ENCODE measurements at regions not wholly inside any gene's neighbourhood (a gene's known extent, or its start where the extent isn't known, plus 50 kb on each side); places are given as distances from the start of the nearest gene placed in this dataset.
"Not testable (repeated sequence)": the region's sequence is repeated elsewhere in the genome, so short reads cannot be mapped to it uniquely, and the experiment has no call there.

DNA sequence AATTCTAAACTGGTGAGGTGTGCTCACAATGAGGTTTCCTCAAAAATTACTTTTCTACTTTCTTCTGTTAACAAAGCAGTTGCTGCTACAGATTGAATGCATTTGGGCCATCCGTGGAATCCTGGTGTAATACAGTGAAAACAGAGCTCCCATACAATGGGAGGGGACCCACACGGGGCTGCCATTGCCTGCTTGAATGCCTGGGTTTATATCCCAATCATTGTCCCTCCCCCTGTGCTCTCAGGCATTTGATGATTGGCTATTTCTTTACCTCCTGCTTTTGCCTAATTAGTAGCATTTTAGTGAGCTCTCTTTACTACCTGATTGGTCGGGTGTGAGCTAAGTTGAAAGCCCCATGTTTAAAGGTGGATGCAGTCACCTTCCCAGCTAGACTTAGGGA, 52.9 kb upstream of the CSF1 start:
- intact Hi-C loops (cut with DNase I): loop anchor here (5.0 kb wide), 1 partner anchor 55 kb away; the partner anchor contains the start of gene CSF1
- DNase-seq (ENCODE audit: missing footprints); ATAC-seq: not testable (repeated sequence)

DNA sequence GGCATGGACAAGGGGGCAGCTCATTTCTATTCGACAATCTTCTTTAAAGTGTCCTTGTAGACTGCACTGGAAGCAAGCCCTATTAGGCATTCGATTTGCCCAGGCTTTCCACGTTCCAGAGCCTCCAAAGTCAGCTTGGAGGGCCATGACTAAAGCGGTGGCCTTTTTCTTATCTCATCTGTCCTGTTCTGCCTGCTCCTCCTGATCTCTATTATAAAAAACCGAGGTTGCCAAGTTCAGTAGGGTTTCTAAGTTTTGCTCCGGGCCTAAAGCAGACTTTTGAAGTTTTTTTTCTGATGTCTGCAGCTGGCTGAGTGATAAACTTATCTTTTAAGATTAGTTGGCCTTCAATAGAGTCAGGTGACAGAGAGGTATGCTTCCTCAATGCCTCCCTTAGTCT, 54.7 kb upstream of the CSF1 start:
- not testable (repeated sequence) for DNase-seq (ENCODE audit: missing footprints); ATAC-seq
- intact Hi-C loops (cut with DNase I): loop anchor here (5.0 kb wide), 1 partner anchor 56 kb away; the partner anchor contains the start of gene CSF1

DNA sequence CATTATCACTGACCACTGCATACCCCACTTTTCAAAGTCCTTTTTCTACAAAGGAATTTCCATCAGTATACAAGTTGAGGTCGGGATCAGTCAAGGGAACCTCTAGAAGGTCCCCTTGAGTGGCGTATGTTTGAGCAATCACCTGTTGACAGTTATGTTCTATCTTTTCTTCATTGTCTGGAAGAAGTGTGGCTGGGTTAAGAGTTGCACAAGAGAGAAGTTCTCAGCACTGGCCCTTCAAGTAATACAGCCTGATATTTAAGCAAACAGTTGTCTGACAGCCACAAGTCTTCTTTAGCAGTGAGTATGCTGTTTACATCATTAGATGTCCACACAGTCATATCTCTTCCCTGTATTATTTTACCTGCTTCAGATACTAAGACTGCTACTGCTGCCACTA, 56.7 kb upstream of the CSF1 start:
- intact Hi-C loops (cut with DNase I); DNase-seq (ENCODE audit: missing footprints); ATAC-seq: not testable (repeated sequence)

DNA sequence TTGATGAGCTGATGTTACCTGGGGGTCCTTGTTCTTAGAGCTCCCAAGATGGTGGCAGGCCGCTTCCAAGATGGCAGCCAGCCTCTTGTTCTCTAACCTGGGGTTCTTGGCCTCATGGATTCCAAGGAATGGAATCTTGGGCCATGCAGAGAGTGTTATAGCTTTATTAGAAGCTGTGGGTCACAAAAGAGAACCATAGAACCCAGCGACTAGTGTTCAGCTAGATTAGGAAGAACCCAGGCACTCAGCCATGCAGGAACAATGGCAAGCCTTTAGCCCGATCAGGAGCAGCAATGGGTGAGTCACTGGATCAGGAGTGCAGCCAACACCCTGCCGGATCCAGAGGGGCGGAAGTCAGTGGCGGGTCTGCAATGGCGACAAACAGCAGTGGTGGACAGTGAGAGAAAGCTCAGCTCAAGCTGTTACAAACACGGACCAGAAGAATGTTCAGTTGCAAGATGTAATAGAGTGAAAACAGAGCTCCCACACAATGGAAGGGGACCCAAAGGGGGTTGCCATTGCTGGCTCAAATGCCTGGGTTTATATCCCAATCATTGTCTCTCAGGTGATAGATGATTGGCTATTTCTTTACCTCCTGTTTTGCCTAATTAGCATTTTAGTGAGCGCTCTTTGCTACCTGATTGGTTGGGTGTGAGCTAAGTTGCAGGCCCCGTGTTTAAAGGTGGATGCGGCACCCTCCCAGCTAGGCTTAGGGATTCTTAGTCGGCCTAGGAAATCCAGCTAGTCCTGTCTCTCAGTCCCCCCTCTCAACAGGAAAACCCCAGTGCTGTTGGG, 58.2 kb upstream of the CSF1 start:
- ATAC-seq: peak; percentile 84
- DNase-seq (ENCODE audit: missing footprints): peak; percentile 78
- intact Hi-C loops (cut with DNase I): not testable (repeated sequence)

DNA sequence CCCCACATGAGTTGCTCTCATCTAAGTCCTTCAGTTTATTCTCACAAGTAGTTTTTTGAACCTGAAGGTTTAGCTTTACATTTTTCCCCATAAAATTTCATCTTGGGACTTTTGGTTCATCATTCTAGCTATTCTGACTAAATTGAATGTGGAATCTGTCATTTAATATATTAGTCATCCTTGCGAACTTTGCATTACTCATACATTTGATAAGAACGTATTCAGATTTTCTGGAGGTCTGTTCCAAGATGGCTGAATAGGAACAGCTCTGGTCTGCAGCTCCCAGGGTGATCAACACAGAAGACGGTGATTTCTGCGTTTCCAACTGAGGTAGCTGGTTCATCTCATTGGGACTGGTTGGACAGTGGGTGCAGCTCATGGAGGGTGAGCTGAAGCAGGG, 59.8 kb upstream of the CSF1 start:
- DNase-seq (ENCODE audit: missing footprints): no peak
- intact Hi-C loops (cut with DNase I): no loop called here
- no peak for ATAC-seq

DNA sequence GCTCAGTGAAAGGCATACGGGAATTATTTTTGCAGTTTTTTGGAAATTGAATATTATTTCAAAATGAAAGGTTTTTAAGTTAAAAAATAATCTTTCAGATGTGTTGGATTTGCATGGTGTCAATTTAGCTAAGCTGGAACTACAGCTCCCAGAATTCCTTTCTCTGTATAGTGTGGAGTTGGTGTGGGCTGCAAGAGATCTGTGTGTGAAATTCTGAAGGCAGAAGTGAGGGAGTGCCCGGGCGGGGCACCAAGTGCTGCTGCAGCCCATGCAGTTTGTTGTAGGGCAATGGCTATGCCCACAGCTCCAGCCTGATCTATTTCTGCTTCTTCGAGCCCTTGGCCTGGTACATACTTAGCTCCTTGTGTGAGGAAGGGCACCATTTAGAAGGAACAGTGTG, 60.5 kb upstream of the CSF1 start:
- DNase-seq (ENCODE audit: missing footprints): no peak
- intact Hi-C loops (cut with DNase I): no loop called here
- ATAC-seq: no peak

DNA sequence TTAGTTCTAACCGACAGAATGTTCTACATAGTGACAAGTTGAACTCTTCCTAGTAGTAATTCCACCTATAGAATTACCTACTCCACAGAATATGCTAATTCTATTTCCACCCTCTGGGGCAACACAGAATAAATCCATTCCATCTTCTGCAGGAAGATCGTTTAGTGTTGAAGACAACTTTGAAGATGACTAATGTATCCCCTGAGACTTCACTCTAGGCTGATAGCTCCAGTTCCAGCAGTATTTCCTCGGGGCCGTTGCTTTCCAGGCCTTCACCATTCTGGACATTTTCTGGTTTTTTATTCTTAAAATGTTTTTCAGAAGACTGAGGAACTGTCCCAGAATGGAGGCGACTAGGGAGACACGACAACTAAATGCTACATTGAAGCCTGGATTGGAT, 61.0 kb upstream of the CSF1 start:
- no peak for DNase-seq (ENCODE audit: missing footprints)
- intact Hi-C loops (cut with DNase I): no loop called here
- no peak for ATAC-seq

DNA sequence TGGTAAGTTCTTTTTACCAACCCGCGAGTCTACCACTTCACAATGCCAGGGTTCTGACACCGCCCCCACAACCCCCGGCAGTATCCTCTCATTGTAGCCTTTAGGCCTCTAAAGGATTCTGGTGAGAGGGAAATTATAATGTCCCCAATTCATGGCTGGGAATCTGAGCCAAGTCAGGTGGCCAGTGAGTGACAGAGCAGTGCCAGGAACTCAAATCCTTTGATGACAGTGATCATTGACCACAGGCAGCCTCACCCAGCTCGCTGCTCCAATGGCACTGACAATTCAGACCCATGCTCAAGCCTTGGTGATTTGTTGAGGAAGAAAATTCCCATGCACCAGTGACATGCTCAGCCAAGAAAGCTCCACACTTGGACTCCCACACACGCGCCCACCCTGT, 63.4 kb upstream of the CSF1 start:
- intact Hi-C loops (cut with DNase I): no loop called here
- no peak for DNase-seq (ENCODE audit: missing footprints)
- no peak for ATAC-seq

DNA sequence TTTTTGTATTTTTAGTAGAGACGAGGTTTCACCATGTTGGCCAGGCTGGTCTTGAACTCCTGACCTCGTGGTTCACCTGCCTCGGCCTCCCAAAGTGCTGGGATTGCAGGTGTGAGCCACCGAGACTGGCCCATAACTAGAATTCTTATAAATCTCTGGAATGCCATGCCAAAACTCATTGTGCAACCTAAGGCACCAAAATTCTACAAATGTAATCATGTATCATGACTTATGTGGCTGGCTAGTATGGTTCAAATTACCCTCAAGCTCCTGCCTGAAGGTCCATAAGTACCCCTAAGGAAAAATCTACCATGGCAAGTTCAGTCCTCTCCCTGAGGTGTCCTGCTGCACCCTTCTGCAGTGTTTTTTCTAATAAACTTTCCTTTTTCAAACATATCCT, 63.8 kb upstream of the CSF1 start:
- ATAC-seq (no peak), DNase-seq (ENCODE audit: missing footprints) (no peak)
- intact Hi-C loops (cut with DNase I): no loop called here

DNA sequence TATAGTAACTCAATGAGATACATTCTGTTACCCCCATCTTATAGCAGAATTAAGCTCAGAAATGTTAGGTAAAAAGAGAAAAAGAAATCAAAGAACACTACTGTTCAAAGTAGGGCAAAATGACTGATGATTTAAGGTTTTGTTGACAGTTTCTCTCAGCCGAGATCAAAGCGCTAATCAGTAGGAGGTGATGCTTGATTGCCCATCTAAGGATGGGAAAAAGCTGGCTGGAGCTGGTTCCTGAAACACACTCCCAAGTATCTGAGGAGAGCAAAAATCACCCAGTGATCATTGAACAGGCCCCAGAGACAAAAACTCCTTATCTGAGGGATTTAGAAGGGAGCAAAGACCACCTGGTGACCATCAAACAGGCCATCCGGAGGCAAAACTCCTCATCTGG, 64.5 kb upstream of the CSF1 start:
- ATAC-seq (no peak), DNase-seq (ENCODE audit: missing footprints) (no peak)
- intact Hi-C loops (cut with DNase I): no loop called here

DNA sequence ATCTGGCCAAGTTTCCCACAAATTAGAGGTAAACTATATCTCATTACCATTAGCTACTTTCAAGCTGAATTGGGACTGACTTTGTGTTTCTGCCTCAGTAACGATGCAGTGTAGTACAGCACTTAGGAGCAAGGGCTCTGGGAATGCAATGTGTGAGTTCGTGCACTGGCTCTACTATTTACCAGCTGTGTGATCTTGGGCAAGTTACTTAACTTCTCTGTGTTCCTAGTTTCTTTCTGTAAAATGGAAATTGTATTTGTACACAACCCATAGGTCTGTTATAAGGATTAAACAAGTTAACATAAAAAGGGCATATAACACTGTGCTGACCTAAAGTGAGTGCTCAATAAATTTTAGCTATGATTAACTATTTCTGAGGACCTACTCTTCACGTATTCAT, 65.0 kb upstream of the CSF1 start:
- DNase-seq (ENCODE audit: missing footprints) (no peak), ATAC-seq (no peak)
- intact Hi-C loops (cut with DNase I): no loop called here

DNA sequence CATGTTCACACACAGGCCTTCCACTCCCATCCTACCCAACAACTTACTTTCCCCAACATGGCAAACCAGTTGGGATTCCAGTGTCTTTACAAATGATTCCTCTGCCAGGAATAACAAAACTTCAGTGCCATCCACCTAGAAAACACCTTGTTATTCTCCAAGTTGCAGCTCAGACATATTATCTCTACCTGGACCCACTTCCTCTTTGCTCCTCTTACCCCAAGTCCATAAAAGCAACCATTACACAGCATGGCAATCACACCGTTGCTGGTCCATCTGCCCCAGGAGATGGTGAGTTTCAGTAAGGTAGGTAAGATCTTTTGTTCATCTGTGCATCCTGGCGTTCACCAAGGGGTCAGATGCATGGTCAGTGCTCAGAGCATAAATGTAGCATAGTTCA, 66.0 kb upstream of the CSF1 start:
- ATAC-seq: no peak

DNA sequence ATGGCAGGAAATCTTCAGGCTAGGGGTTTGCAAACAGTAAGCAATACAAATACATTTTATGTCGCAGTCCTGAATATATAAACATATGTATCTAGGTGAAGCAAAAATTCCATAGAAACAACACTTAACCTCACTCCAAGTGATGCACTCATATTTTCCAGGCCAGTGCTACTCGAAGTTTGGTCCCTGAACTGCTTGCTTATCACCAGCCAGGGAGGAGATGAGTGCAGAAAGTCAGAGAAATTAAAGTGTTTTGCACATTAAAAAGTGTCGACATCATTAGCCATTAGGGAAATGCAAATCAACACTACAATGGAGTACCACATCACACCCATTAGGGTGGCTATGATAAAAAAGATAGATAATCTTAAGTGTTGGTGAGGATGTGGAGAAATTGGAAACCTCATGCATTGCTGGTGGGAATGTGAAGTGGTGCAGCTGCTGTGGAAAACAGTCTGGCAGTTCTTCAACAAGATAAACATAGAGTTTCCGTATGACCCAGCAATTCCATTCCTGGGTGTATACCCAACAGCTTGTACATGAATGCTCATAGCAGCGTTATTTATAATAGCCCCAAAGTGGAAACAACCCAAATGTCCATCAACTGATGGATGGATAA, 70.5 kb upstream of the CSF1 start:
- DNase-seq (ENCODE audit: missing footprints) (no peak), ATAC-seq (peak; percentile 89)
- intact Hi-C loops (cut with DNase I): no loop called here

More for the DNA sequence above, 66.0 kb upstream of the CSF1 start:
- DNase-seq (ENCODE audit: missing footprints): no peak
- intact Hi-C loops (cut with DNase I): no loop called here

DNA sequence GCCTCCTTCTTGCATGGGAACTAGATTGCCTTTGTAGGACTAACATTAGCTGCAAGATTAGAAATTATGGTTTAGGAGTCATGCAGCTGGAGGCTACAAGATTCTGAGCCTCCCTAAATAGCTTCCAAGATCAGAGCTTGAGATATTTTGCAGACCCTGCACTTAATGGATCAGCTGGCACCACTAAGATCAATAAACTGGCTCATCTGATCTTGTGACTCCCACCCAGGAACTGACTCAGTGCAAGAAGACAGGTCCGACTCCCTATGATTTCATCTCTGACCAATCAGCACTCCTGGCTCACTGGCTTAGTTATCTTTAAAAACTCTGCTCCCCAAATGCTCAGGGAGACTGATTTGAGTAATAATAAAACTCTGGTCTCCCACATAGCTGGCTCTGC, 71.4 kb upstream of the CSF1 start:
- ATAC-seq; intact Hi-C loops (cut with DNase I); DNase-seq (ENCODE audit: missing footprints): not testable (repeated sequence)

DNA sequence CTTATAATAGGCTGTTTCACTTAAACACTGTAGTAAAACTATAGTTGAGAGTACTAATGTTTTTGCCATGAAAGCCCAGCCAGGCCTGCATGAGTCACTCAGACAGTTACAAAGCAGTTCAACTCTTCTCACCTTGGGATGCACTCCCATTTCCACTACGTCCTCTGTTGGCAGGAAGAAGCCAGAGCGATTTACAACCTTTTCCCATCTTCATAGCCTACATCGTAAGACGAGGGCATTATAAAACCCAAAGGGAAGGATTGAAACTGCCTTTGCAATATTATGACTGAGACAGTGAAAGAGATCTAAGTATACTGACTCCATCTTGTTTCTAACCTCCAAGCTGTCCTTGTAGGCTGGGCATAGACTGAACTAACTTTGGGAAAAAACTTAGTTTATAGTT, 71.8 kb upstream of the CSF1 start:
- ATAC-seq: no peak
- intact Hi-C loops (cut with DNase I): no loop called here
- DNase-seq (ENCODE audit: missing footprints): no peak

DNA sequence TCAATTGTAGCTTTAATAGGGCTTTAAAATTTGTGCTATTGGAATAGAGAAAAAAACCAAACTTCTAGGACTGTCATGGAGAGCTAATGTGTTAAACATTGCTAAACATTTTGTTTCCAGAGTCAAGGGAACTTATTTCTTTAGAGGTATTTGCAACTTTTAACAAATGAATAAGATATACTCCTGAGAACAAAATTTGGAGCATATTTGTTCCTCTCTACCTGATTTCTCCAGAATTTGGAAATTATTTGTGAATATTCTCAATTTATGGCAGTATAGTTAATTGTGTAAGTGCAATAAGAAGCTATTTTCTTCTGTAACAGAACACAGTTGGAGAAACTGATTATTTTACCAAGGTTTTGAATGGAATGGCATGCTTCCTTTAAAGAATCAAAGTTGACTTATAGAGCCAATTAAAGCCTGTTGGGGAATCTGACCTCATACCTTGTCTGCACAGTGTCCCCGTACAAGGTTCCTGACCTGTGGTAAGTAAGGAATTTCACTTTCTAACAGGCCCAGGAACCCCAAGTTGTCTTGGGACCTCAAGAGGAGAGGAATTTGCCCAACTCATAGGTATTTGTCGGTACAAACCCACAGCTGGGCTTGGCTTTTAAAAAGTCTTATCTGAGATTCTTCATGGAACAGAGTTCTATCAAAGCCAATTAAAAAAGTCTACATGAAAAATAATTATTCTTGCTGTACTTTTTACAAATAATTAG, 72.6 kb upstream of the CSF1 start:
- DNase-seq (ENCODE audit: missing footprints) (no peak), ATAC-seq (no peak)
- intact Hi-C loops (cut with DNase I): no loop called here

DNA sequence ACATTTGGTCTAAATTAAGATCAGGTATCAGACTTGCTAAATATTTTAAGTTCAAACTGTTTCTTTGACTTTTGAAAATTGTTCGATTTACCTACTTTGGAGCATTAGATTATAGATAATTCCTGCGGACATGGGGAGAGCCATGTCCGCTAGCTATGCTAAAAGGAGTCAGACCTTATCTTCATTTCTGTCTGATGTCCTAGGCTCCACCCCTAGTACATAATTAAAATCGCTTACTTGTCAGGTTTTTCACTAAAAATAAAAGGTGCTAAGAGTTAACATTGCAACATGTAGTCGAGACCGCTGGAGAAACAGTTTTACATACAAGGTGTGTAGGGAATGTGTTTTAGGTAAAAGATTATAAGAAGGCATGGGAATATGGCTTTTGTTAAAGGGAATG, 71.9 kb upstream of the EPS8L3 start:
- intact Hi-C loops (cut with DNase I); DNase-seq (ENCODE audit: missing footprints); ATAC-seq: not testable (repeated sequence)

DNA sequence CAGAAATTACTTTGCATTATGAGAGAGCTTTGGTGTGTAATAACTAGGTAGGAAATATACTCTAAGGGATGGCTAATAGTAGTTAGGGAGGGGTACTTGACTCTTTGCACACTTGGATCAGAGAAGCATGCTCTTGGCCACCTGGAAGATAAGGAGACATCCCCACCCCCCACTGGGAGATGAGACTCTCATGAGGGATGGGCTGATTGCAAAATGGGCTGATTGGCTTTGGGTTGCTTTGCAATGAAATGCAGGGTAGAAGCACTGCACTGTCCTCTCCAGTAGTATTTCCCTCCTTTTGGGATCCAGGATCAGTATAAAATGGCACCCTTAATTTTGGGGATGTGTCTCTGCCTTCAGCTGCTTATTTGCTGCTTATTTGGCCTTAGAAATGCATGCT, 71.2 kb upstream of the EPS8L3 start:
- ATAC-seq: no peak
- no peak for DNase-seq (ENCODE audit: missing footprints)
- intact Hi-C loops (cut with DNase I): no loop called here

DNA sequence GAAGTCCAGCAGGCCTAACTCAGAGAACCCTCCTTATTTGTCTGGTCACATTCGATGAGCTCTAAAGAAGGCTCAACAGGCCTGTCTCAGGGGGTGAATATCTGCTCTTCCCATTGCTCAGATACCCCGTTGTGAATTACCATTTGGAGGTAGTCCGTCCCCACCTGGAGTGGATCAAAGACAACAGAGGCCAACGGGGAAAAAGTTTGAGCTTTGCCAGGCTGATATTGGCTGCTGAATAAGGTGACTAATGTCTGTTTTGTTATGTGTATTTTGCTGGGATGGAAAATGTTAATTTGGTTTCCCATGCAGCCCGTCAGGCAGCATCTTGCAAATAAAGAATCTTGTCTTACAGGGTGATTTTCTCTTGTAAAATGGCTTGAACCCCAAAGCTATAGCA, 69.2 kb upstream of the EPS8L3 start:
- DNase-seq (ENCODE audit: missing footprints) (no peak), ATAC-seq (no peak)
- intact Hi-C loops (cut with DNase I): no loop called here

All from Right ventricle myocardium inferior (tissue), 1 donor.